AG10803 (cell line): ENCODE measurements at regions not wholly inside any gene's neighbourhood (a gene's known extent, or its start where the extent isn't known, plus 50 kb on each side); places are given as distances from the start of the nearest gene placed in this dataset.

Experiments used
- DNase-seq: peaks from one replicate; pipeline ENCODE4 v3.0.0; 2010; ENCODE audit warnings: low read depth
- H3K4me3 ChIP-seq: 2 replicates; pipeline ENCODE4 v1.5.1; 2011; ENCODE audit warnings: mild to moderate bottlenecking, low read length, control low read depth
- TF ChIP-seq, protein P1 (sequence below): conservative IDR thresholded peaks from 2 replicates; pipeline ENCODE4 v1.5.1; 2011; ENCODE audit warnings: mild to moderate bottlenecking, low read length, control low read depth, inconsistent platforms

DNA sequence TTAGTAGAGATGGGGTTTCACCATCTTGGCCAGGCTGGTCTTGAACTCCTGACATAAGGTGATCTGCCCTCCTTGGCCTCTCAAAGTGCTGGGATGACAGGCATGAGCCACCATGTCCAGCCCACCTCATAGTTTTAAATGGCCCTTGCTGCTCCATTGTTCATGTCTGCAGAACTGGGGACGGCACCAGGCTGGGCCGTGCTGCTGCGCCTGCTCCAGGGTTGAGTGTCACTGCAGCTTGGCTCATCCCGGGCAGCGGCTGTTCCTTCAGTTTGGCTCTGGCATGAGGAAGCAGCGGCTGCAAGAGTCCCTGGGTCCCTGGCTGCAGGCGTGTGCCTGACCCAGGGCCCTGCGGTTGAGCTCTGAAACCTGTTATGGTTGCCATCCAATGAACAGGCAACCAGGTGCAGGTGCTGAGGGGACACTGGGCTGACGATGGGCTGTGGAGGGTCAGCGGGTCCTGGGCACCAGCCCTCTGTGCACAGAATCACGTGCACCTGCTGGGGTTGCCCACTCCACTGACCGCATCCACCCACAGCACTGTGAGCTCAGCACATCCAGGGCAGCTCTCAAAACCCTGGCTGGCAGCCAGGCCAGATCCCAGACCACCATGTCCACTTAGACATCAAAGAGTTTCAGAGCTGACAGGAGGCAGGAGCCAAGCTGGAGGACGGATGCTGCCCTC lies 70.2 kb upstream of the PPP2R2D start:
- DNase-seq: no peak
- TF ChIP-seq, protein P1, sequence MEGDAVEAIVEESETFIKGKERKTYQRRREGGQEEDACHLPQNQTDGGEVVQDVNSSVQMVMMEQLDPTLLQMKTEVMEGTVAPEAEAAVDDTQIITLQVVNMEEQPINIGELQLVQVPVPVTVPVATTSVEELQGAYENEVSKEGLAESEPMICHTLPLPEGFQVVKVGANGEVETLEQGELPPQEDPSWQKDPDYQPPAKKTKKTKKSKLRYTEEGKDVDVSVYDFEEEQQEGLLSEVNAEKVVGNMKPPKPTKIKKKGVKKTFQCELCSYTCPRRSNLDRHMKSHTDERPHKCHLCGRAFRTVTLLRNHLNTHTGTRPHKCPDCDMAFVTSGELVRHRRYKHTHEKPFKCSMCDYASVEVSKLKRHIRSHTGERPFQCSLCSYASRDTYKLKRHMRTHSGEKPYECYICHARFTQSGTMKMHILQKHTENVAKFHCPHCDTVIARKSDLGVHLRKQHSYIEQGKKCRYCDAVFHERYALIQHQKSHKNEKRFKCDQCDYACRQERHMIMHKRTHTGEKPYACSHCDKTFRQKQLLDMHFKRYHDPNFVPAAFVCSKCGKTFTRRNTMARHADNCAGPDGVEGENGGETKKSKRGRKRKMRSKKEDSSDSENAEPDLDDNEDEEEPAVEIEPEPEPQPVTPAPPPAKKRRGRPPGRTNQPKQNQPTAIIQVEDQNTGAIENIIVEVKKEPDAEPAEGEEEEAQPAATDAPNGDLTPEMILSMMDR: no peak
- no peak overlapping the region for H3K4me3 ChIP-seq

DNA sequence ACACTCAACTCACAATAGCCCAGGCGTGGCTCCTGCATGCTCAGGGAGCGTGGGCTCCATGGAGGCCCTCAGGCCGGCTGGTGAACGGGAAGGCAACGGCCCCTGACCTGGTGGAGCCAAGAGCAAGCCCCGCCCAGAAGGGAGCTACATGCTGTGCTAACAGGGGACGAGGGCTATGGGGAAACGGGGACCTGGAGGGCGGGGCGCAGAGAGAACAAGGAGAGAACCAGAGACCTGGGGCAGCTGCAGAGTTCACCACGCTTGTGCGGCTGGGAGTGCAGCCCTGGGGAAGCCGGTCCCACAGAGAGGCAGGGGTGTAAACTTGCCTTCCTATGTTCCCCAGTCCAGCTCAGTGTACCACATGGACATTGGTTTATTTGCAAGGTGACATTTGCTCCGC lies 69.2 kb upstream of the PPP2R2D start:
- TF ChIP-seq, protein P1: no peak
- H3K4me3 ChIP-seq: no peak overlapping the region
- DNase-seq: no peak

DNA sequence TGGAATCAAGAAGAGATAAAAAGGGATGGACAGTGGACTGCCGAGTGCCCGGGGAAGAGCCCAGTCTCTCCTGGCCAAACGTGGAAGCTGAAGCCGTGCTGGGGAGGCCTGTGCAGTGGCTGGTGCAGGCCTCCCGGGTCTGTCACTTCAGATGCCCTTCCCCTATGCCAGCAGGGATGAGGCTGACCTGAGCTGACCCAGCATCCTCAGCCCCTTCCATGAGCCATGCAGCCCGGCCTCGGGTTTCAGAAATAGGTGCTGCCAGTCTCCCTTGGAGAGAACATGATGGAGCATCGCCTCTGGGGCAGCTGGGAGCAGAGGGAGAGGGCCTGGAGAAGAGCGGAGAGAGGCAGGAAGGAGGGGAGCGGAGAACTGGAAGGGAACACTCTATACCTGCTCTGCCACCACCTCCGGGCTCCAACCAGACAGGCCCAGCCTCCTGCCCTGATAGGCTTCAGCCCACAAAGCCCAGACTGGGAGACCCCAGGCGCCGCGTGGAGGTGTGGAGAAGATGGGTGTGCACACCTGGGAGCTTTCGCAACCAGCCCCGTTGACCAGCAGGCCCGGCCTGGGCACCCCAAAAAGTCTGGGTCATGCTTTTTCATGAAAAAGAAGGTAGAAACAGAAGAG lies 68.6 kb upstream of the PPP2R2D start:
- no peak for DNase-seq
- TF ChIP-seq, protein P1: no peak
- no peak overlapping the region for H3K4me3 ChIP-seq

DNA sequence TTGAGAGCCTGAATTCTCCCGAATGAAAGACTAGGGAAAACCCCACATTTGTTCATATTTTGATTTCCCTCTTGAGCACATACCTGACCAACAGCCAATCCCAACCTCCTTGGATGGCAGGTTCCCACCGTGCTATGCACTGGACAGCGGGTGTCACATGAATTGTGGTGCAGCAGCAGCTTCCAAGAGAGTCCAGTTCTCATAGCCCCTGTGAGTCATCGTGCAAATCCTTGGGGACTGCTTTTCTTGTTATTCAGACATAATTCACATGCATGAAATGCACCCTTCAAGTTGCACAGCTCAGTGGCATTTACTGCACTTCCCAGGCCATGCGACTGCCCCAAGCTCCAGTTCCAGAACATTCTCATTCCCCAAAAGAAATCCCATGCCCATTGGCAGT lies 67.8 kb upstream of the PPP2R2D start:
- no peak overlapping the region for H3K4me3 ChIP-seq
- TF ChIP-seq, protein P1: no peak
- no peak for DNase-seq

DNA sequence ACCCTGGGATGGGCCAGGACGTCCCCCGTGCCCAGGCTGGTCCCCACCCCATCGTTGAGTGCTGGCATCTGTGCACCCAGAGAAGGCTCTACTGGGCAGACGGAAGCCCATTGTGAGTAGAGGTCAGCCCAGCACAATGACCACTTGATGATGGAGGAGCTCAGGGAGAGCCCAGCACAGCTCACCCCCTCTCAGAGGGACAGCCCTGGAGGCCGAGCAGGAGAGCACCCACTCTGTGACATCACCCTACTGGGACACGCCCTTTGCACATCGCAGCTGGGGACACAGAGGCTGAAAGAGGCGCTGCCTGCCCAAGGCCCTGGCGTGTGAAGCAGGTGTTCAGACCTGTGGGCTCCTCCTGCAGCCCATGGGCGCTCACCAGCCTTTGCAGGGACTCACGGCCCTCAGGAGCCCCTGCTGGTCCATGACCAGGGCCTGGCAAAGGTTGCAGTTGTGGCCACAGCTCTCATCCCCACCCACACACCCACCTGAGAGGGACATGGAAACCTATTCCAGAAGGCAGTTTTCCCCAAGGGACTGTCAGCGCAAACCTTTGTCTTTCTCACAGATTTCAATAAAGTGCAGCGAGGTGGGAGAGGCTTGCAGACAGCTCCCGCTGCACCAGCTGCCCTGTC lies 67.2 kb upstream of the PPP2R2D start:
- no peak overlapping the region for H3K4me3 ChIP-seq
- DNase-seq: no peak
- TF ChIP-seq, protein P1: no peak

DNA sequence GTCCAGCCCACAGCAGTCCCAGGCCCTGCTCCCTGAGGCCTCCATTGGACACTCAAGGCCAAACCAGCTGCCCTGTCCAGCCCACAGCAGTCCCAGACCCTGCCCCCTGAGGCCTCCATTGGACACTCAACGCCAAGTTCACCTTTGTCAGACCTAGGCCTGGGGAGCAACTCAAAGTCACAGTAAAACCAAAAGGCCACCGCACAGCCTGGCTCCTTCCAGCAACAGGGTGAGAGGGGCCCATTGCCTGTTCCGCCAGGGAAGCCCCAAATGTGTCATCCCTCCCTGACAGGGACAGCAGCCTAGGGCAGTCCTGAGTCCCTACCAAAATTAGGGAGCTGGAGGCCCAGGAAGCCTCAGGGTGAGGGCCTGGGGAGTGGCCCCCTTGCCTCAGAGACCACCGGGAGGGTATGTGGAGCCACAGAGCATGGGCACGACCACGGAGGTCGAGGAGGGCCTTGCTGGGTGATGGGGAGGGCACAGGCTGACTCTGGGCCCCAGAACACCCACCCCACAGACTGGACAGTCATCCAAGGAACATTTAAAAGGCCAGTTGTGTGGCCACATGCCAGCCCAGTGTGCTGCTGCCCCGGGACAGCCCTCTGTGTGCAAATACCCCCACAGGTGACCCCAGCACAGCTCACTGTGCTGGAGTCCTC lies 66.5 kb upstream of the PPP2R2D start:
- DNase-seq: no peak
- no peak overlapping the region for H3K4me3 ChIP-seq
- TF ChIP-seq, protein P1: no peak
